ENCODE measurements at regions not wholly inside any gene's neighbourhood (a gene's known extent, or its start where the extent isn't known, plus 50 kb on each side); places are given as distances from the start of the nearest gene placed in this dataset.

GRCh38 chr2:117720765-117721164, 93.7 kb upstream of the DDX18 start:
- no peaks in the 10 kb centered on the region for H3K4me1 ChIP-seq
- ATAC-seq (no peak), DNase-seq (no peak)
- peaks cover 0 to 6% (median 0%) of the 10 kb centered on the region in 7 donors for H3K27me3 ChIP-seq
- no peak overlapping the region for H3K27ac ChIP-seq
- TF ChIP-seq CTCF (IDR thresholded peaks at IDR 0.05): no peak
- H3K9me3 ChIP-seq: no peaks in the 10 kb centered on the region
- H3K36me3 ChIP-seq: no peaks in the 10 kb centered on the region
- WGBS, 2 donors: 67 to 79% methylated on average over 2 of the region's 2 CpGs
- no peak overlapping the region for H3K4me3 ChIP-seq
- intact Hi-C loops (cut with DNase I): no loop called here

GRCh38 chr2:117723483-117723882, 91.0 kb upstream of the DDX18 start:
- Histone ChIP-seq H3K36me3 (no peaks in the 10 kb centered on the region), H3K4me3 (no peak overlapping the region), H3K27me3 (peaks cover 0 to 6% (median 0%) of the 10 kb centered on the region in 7 donors), H3K9me3 (no peaks in the 10 kb centered on the region), H3K4me1 (no peaks in the 10 kb centered on the region), H3K27ac (no peak overlapping the region)
- no peak for ATAC-seq
- intact Hi-C loops (cut with DNase I): no loop called here
- DNase-seq: no peak
- no peak for TF ChIP-seq CTCF (IDR thresholded peaks at IDR 0.05)
- WGBS, 2 donors: 60 to 73% methylated on average over 2 of the region's 2 CpGs

DNA sequence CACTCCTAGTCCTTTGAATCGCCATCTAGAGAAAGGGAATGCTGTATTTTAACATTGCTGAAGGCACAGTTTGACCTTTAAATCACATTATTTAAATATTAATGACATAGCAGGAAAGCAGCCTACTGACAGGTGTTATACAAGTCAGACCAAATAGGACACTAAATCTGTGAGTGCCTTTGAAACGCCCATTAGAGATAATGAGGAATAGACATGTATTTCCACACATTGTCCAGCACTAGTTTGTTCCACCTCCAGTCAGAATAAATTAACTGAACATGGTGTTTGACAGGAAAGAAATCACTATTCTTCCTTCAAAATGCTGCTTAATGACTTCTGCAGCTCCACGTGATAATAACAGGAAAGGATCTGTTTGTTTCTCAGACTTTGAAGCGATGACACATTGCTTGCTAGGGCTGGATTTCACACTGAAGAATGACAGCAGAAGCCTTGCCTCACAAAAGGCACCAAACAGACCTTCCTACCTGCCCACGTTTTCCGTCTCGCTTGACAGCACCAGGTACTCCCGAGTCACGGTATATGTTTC, 90.5 kb upstream of the DDX18 start:
- intact Hi-C loops (cut with DNase I): no loop called here
- no peak for DNase-seq

GRCh38 chr2:117726747-117727146, 87.7 kb upstream of the DDX18 start:
- intact Hi-C loops (cut with DNase I): no loop called here
- ATAC-seq (no peak), DNase-seq (no peak)
- H3K4me1 ChIP-seq: no peaks in the 10 kb centered on the region
- no peak for TF ChIP-seq CTCF (IDR thresholded peaks at IDR 0.05)
- H3K9me3 ChIP-seq: peaks cover 0 to 4% (median 0%) of the 10 kb centered on the region in 11 donors
- H3K4me3 ChIP-seq: no peak overlapping the region
- no peak overlapping the region for H3K27ac ChIP-seq
- H3K27me3 ChIP-seq: peaks cover 0 to 6% (median 0%) of the 10 kb centered on the region in 7 donors
- no peaks in the 10 kb centered on the region for H3K36me3 ChIP-seq
- 73 to 74% methylated on average over 5 of the region's 5 CpGs for WGBS, 2 donors

More for the DNA sequence above, 90.5 kb upstream of the DDX18 start:
- 64 to 65% methylated on average over 9 of the region's 9 CpGs for WGBS, 2 donors
- no peak overlapping the region for H3K4me3 ChIP-seq
- TF ChIP-seq CTCF (IDR thresholded peaks at IDR 0.05): no peak
- H3K27me3 ChIP-seq: peaks cover 0 to 6% (median 0%) of the 10 kb centered on the region in 7 donors
- H3K27ac ChIP-seq: no peak overlapping the region
- ATAC-seq: no peak
- no peaks in the 10 kb centered on the region for H3K9me3 ChIP-seq
- no peaks in the 10 kb centered on the region for H3K36me3 ChIP-seq
- H3K4me1 ChIP-seq: no peaks in the 10 kb centered on the region

All from heart right ventricle (tissue), 16 donors.